ENCODE measurements at regions not wholly inside any gene's neighbourhood (a gene's known extent, or its start where the extent isn't known, plus 50 kb on each side); places are given as distances from the start of the nearest gene placed in this dataset.
"Not testable (repeated sequence)": the region's sequence is repeated elsewhere in the genome, so short reads cannot be mapped to it uniquely, and the experiment has no call there.

GRCh38 chr4:137890812-137891211, 351.3 kb downstream of the SLC7A11 start:
- no peaks in the 10 kb centered on the region for H3K9me3 ChIP-seq
- H3K36me3 ChIP-seq (replicated peaks) = no peaks in the 10 kb centered on the region
- H3K27me3 ChIP-seq (ENCODE audit: low read depth) = no peaks in the 10 kb centered on the region
- H3K4me1 ChIP-seq = no peaks in the 10 kb centered on the region
- no peak overlapping the region for H3K4me3 ChIP-seq
- DNase-seq (ENCODE audit: low spot score in 2 of 2) = peak in 1 of 2 experiments; percentile 61
- in situ Hi-C loops (cut with MboI; ENCODE audit: low sequenced_read_pairs) = no loop called here

- Histone ChIP-seq H3K27me3 (ENCODE audit: low read depth) (no peaks in the 10 kb centered on the region), H3K36me3 (replicated peaks) (no peaks in the 10 kb centered on the region), H3K4me1 (no peaks in the 10 kb centered on the region), H3K9me3 (no peaks in the 10 kb centered on the region), H3K4me3 (no peak overlapping the region)
- peak in 1 of 2 experiments; percentile 11 for DNase-seq (ENCODE audit: low spot score in 2 of 2)
- in situ Hi-C loops (cut with MboI; ENCODE audit: low sequenced_read_pairs) = no loop called here
These were observed 349.3 kb upstream of the PCDH18 start for GRCh38 chr4:137881641-137882040.

- H3K36me3 ChIP-seq (replicated peaks); H3K27me3 ChIP-seq (ENCODE audit: low read depth); H3K4me3 ChIP-seq; DNase-seq (ENCODE audit: low spot score in 2 of 2); H3K9me3 ChIP-seq; H3K4me1 ChIP-seq; in situ Hi-C loops (cut with MboI; ENCODE audit: low sequenced_read_pairs): not testable (repeated sequence)
These were observed 335.8 kb upstream of the PCDH18 start for GRCh38 chr4:137868067-137868466.

- H3K9me3 ChIP-seq = no peaks in the 10 kb centered on the region
- no peaks in the 10 kb centered on the region for H3K27me3 ChIP-seq (ENCODE audit: low read depth)
- no peak overlapping the region for H3K4me3 ChIP-seq
- H3K36me3 ChIP-seq (replicated peaks) = no peaks in the 10 kb centered on the region
- no peak for DNase-seq (ENCODE audit: low spot score in 2 of 2)
- in situ Hi-C loops (cut with MboI; ENCODE audit: low sequenced_read_pairs) = no loop called here
- H3K4me1 ChIP-seq = no peaks in the 10 kb centered on the region
These were observed 334.4 kb upstream of the PCDH18 start for GRCh38 chr4:137866671-137867070.

- in situ Hi-C loops (cut with MboI; ENCODE audit: low sequenced_read_pairs) = no loop called here
- Histone ChIP-seq H3K4me3 (no peak overlapping the region), H3K36me3 (replicated peaks) (no peaks in the 10 kb centered on the region), H3K27me3 (ENCODE audit: low read depth) (no peaks in the 10 kb centered on the region), H3K4me1 (no peaks in the 10 kb centered on the region), H3K9me3 (no peaks in the 10 kb centered on the region)
- DNase-seq (ENCODE audit: low spot score in 2 of 2) = no peak
These were observed 329.4 kb upstream of the PCDH18 start for GRCh38 chr4:137861682-137862081.

GRCh38 chr4:137853424-137853823, 321.1 kb upstream of the PCDH18 start:
- Histone ChIP-seq H3K27me3 (ENCODE audit: low read depth) (no peaks in the 10 kb centered on the region), H3K36me3 (replicated peaks) (no peaks in the 10 kb centered on the region), H3K4me1 (no peaks in the 10 kb centered on the region), H3K9me3 (no peaks in the 10 kb centered on the region), H3K4me3 (no peak overlapping the region)
- no peak for DNase-seq (ENCODE audit: low spot score in 2 of 2)
- in situ Hi-C loops (cut with MboI; ENCODE audit: low sequenced_read_pairs) = no loop called here

GRCh38 chr4:137852326-137852725, 320.0 kb upstream of the PCDH18 start:
- in situ Hi-C loops (cut with MboI; ENCODE audit: low sequenced_read_pairs) = no loop called here

GRCh38 chr4:137851435-137851834, 319.1 kb upstream of the PCDH18 start:
- Histone ChIP-seq H3K9me3 (no peaks in the 10 kb centered on the region), H3K27me3 (ENCODE audit: low read depth) (no peaks in the 10 kb centered on the region), H3K4me1 (peaks cover 12% of the 10 kb centered on the region), H3K36me3 (replicated peaks) (no peaks in the 10 kb centered on the region), H3K4me3 (no peak overlapping the region)
- in situ Hi-C loops (cut with MboI; ENCODE audit: low sequenced_read_pairs) = no loop called here
- no peak for DNase-seq (ENCODE audit: low spot score in 2 of 2)

More at GRCh38 chr4:137852326-137852725, 320.0 kb upstream of the PCDH18 start:
- Histone ChIP-seq H3K9me3 (no peaks in the 10 kb centered on the region), H3K4me1 (peaks cover 5% of the 10 kb centered on the region), H3K36me3 (replicated peaks) (no peaks in the 10 kb centered on the region), H3K4me3 (no peak overlapping the region), H3K27me3 (ENCODE audit: low read depth) (no peaks in the 10 kb centered on the region)
- DNase-seq (ENCODE audit: low spot score in 2 of 2) = no peak

GRCh38 chr4:137827945-137828344, 295.7 kb upstream of the PCDH18 start:
- H3K4me3 ChIP-seq; H3K9me3 ChIP-seq; DNase-seq (ENCODE audit: low spot score in 2 of 2); H3K36me3 ChIP-seq (replicated peaks); H3K27me3 ChIP-seq (ENCODE audit: low read depth); in situ Hi-C loops (cut with MboI; ENCODE audit: low sequenced_read_pairs); H3K4me1 ChIP-seq: not testable (repeated sequence)

- Histone ChIP-seq H3K9me3 (no peaks in the 10 kb centered on the region; the same call in none of the 2 replicates), H3K27me3 (ENCODE audit: low read depth) (no peaks in the 10 kb centered on the region), H3K4me1 (no peaks in the 10 kb centered on the region), H3K36me3 (replicated peaks) (no peaks in the 10 kb centered on the region), H3K4me3 (no peak overlapping the region)
- in situ Hi-C loops (cut with MboI; ENCODE audit: low sequenced_read_pairs) = no loop called here
- no peak for DNase-seq (ENCODE audit: low spot score in 2 of 2)
These were observed 293.2 kb upstream of the PCDH18 start for GRCh38 chr4:137825505-137825904.

GRCh38 chr4:137823007-137823406, 290.7 kb upstream of the PCDH18 start:
- H3K4me1 ChIP-seq = no peaks in the 10 kb centered on the region
- H3K27me3 ChIP-seq (ENCODE audit: low read depth) = no peaks in the 10 kb centered on the region
- no peak for DNase-seq (ENCODE audit: low spot score in 2 of 2)
- H3K4me3 ChIP-seq = no peak overlapping the region
- no peaks in the 10 kb centered on the region for H3K36me3 ChIP-seq (replicated peaks)
- no peaks in the 10 kb centered on the region for H3K9me3 ChIP-seq
- in situ Hi-C loops (cut with MboI; ENCODE audit: low sequenced_read_pairs) = no loop called here

- Histone ChIP-seq H3K36me3 (replicated peaks) (no peaks in the 10 kb centered on the region), H3K4me3 (no peak overlapping the region), H3K9me3 (no peaks in the 10 kb centered on the region), H3K4me1 (no peaks in the 10 kb centered on the region), H3K27me3 (ENCODE audit: low read depth) (no peaks in the 10 kb centered on the region)
- peak; percentile 53 to 72 for DNase-seq (ENCODE audit: low spot score in 2 of 2)
- in situ Hi-C loops (cut with MboI; ENCODE audit: low sequenced_read_pairs) = no loop called here
These were observed 287.7 kb upstream of the PCDH18 start for GRCh38 chr4:137819964-137820383.

GRCh38 chr4:137812258-137812657, 280.0 kb upstream of the PCDH18 start:
- H3K27me3 ChIP-seq (ENCODE audit: low read depth) = no peaks in the 10 kb centered on the region
- no peaks in the 10 kb centered on the region for H3K9me3 ChIP-seq
- no peaks in the 10 kb centered on the region for H3K36me3 ChIP-seq (replicated peaks)
- in situ Hi-C loops (cut with MboI; ENCODE audit: low sequenced_read_pairs) = no loop called here
- no peaks in the 10 kb centered on the region for H3K4me1 ChIP-seq
- H3K4me3 ChIP-seq = no peak overlapping the region
- DNase-seq (ENCODE audit: low spot score in 2 of 2) = no peak

GRCh38 chr4:137806420-137806819, 274.1 kb upstream of the PCDH18 start:
- no peaks in the 10 kb centered on the region for H3K27me3 ChIP-seq (ENCODE audit: low read depth)
- DNase-seq (ENCODE audit: low spot score in 2 of 2) = no peak
- H3K36me3 ChIP-seq (replicated peaks) = no peaks in the 10 kb centered on the region
- no peaks in the 10 kb centered on the region for H3K9me3 ChIP-seq
- in situ Hi-C loops (cut with MboI; ENCODE audit: low sequenced_read_pairs) = no loop called here
- no peaks in the 10 kb centered on the region for H3K4me1 ChIP-seq
- no peak overlapping the region for H3K4me3 ChIP-seq

GRCh38 chr4:137804906-137805495, 272.7 kb upstream of the PCDH18 start:
- no peaks in the 10 kb centered on the region for H3K36me3 ChIP-seq (replicated peaks)
- H3K9me3 ChIP-seq = no peaks in the 10 kb centered on the region
- H3K4me3 ChIP-seq = no peak overlapping the region
- DNase-seq (ENCODE audit: low spot score in 2 of 2) = no peak
- H3K4me1 ChIP-seq = no peaks in the 10 kb centered on the region
- in situ Hi-C loops (cut with MboI; ENCODE audit: low sequenced_read_pairs) = no loop called here
- no peaks in the 10 kb centered on the region for H3K27me3 ChIP-seq (ENCODE audit: low read depth)
